ENCODE measurements at regions not wholly inside any gene's neighbourhood (a gene's known extent, or its start where the extent isn't known, plus 50 kb on each side); places are given as distances from the start of the nearest gene placed in this dataset.

DNA sequence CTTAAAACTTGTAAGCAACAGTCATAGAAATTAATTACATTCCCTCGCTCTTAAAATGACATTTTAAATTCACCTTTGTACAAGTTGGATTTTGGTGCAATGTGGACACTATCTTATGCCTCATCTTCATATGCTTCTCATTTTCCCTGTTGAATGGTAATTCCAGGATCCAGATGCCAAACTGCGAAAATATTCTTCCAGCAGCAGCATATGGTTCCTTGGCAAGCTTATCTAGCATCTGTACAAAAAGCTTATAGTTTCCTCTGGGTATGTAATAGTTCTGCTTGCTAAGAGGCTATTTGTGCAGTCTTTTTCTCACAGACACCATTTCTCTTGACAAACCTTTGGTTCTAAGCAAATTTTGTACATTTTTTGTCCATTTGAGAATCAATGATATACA lies 2079.7 kb upstream of the AGA start:
- H3K4me3 ChIP-seq (ENCODE audit: low read depth, low read length), result no peak overlapping the region
- in situ Hi-C loops (cut with HindIII; ENCODE audit: low sequenced_read_pairs), result no loop called here
- DNase-seq (ENCODE audit: low read depth), result no peak
- TF ChIP-seq, protein P1, sequence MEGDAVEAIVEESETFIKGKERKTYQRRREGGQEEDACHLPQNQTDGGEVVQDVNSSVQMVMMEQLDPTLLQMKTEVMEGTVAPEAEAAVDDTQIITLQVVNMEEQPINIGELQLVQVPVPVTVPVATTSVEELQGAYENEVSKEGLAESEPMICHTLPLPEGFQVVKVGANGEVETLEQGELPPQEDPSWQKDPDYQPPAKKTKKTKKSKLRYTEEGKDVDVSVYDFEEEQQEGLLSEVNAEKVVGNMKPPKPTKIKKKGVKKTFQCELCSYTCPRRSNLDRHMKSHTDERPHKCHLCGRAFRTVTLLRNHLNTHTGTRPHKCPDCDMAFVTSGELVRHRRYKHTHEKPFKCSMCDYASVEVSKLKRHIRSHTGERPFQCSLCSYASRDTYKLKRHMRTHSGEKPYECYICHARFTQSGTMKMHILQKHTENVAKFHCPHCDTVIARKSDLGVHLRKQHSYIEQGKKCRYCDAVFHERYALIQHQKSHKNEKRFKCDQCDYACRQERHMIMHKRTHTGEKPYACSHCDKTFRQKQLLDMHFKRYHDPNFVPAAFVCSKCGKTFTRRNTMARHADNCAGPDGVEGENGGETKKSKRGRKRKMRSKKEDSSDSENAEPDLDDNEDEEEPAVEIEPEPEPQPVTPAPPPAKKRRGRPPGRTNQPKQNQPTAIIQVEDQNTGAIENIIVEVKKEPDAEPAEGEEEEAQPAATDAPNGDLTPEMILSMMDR (IDR thresholded peaks at IDR 0.05; ENCODE audit: low read depth, low read length, missing control alignments), result no peak

DNA sequence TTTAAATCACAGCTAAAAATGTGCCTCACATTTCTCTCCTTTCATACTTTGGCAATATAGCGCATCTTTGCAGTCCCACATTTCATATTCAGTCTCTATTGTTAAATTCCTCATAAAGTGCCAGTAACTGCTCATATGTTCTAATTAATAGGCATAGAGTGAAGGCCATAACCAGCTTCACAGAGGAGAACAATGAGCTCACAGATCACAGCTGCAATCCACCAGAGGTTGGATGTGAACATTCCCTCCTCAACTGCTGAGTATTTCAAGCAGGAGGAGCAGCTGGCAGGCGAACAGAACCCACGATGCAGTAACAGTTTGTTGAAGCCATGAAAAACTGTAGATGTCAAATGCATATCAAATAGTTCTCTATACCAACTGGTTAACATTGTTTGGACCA lies 2088.7 kb upstream of the AGA start:
- H3K4me3 ChIP-seq (ENCODE audit: low read depth, low read length), result no peak overlapping the region
- TF ChIP-seq, protein P1 (IDR thresholded peaks at IDR 0.05; ENCODE audit: low read depth, low read length, missing control alignments), result no peak
- DNase-seq (ENCODE audit: low read depth), result no peak
- in situ Hi-C loops (cut with HindIII; ENCODE audit: low sequenced_read_pairs), result no loop called here

DNA sequence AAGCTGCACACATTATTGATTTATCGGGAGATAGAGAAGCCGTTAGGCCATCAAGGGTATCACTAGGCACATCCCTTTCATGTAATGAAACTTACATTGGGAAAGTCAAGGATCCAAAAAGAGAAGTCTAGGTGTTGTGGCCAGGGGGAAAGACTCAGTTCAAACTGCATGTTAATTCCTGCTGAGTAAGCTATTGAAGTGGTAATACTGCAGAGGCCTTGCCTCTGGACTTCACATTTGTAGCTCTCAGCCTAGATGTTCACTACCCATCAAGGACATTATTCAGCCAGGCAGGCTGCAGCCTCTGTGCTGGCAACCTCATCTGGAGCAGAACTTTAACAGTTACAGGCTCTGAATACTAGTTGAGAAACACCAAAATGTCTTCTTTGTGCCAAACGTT lies 2094.5 kb upstream of the AGA start:
- TF ChIP-seq, protein P1 (IDR thresholded peaks at IDR 0.05; ENCODE audit: low read depth, low read length, missing control alignments), result no peak
- no peak overlapping the region for H3K4me3 ChIP-seq (ENCODE audit: low read depth, low read length)
- DNase-seq (ENCODE audit: low read depth), result no peak
- in situ Hi-C loops (cut with HindIII; ENCODE audit: low sequenced_read_pairs), result no loop called here

DNA sequence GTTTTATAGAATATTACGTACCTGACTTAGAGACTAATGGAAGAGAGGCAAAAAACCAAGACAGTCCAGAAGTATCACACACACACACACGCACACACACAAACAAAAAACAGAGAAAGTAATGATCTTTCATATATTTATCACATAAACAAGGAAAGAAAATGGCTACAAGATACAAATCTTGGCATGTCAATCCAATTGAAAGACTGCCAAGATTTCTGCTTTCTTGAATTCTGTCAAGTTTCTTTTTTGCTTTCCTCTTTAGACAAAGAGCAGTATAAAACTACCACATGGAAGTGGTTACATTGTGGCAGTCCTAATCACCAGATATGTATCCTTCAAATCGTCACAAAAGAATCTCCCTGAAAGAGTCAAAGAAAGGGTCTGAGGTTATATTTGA lies 2097.4 kb upstream of the AGA start:
- H3K4me3 ChIP-seq (ENCODE audit: low read depth, low read length), result no peak overlapping the region
- in situ Hi-C loops (cut with HindIII; ENCODE audit: low sequenced_read_pairs), result no loop called here
- TF ChIP-seq, protein P1 (IDR thresholded peaks at IDR 0.05; ENCODE audit: low read depth, low read length, missing control alignments), result no peak
- DNase-seq (ENCODE audit: low read depth), result no peak

DNA sequence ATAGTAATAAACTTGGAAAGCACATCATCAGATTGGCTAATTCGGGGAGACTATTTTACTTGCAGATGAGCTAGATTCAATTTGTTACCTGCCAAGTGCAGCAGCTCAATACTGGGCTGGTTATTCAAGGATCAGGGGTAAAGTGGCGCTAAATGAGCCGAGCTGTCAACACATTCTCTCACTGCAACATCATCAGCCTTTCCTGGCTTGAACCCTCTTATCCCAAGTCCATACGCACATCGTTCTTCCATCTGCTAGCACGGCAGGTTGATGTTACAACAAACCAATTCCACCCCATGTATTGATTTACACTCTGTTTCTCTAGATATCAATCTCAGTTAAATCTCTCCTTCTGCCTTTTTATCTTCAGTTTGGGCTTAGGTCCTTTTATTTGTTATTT lies 2101.5 kb upstream of the AGA start:
- TF ChIP-seq, protein P1 (IDR thresholded peaks at IDR 0.05; ENCODE audit: low read depth, low read length, missing control alignments), result no peak
- DNase-seq (ENCODE audit: low read depth), result no peak
- in situ Hi-C loops (cut with HindIII; ENCODE audit: low sequenced_read_pairs), result no loop called here

DNA sequence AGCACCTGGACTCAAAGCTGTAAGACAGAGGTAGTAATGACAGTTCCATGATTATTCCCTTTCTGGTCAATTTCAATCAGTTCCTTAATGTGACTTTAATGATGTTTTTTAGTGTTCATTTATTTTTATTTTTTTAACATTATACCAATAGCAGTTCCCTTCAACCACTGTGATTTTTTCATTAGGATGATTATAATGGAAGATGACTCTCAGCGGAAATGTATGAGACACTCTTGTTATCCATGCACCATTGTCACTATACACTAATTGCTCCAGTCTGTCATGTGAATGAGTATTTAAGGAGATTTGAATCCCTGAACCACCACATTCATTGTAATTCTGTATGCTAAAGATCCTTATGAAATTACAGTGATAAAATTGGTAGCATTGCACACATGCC lies 2102.3 kb upstream of the AGA start:
- in situ Hi-C loops (cut with HindIII; ENCODE audit: low sequenced_read_pairs), result no loop called here
- TF ChIP-seq, protein P1 (IDR thresholded peaks at IDR 0.05; ENCODE audit: low read depth, low read length, missing control alignments), result no peak

More for the DNA sequence above, 2101.5 kb upstream of the AGA start:
- no peak overlapping the region for H3K4me3 ChIP-seq (ENCODE audit: low read depth, low read length)

DNA sequence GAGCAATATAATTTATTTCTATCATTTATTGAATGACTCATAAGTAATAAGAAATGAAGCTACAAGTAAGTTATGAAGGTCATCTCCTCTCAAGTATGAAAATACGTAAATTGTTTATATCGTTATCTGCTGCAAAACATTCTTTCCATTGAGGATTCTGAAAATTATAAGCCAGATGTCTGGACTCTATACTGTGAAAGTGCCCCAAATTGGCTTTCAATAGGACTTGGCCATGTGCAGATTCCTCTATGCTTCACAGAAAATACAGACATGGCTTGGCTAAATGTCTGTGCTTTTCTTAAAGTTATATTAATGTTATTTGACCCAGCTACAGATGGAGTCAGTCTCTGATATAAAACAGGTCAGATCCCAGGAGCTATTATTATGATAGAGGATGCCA lies 2109.9 kb upstream of the AGA start:
- no peak for DNase-seq (ENCODE audit: low read depth)
- no peak overlapping the region for H3K4me3 ChIP-seq (ENCODE audit: low read depth, low read length)
- in situ Hi-C loops (cut with HindIII; ENCODE audit: low sequenced_read_pairs), result no loop called here
- TF ChIP-seq, protein P1 (IDR thresholded peaks at IDR 0.05; ENCODE audit: low read depth, low read length, missing control alignments), result no peak

More for the DNA sequence above, 2102.3 kb upstream of the AGA start:
- H3K4me3 ChIP-seq (ENCODE audit: low read depth, low read length), result no peak overlapping the region
- no peak for DNase-seq (ENCODE audit: low read depth)

Data from astrocyte of the cerebellum (primary cell).